HK-2 (cell line): ENCODE measurements at regions not wholly inside any gene's neighbourhood (a gene's known extent, or its start where the extent isn't known, plus 50 kb on each side); places are given as distances from the start of the nearest gene placed in this dataset.

Experiments
- DNase-seq: peaks from one replicate; pipeline ENCODE4 v3.0.0-alpha.2; 2018; ENCODE audit not compliant: unreplicated experiment

DNA sequence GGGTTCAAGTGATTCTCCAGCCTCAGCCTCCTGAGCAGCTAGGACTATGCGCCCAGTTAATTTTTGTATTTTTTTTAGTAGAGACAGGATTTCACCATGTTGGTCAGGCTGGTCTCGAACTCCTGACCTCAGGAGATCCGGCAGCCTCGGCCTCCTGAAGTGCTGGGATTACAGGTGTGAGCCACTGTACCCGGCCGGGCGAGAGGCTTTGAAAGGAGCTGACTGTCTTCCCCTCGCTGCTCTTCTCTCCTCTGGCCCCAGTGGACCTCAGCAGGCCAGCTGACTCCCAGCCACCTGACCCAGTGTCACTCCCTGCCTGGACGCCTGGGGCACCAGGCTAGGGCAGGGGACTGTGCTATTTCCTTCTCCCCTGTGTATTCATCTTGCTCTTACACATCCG is 89.5 kb upstream of the ANKRD55 start:
- no peak for DNase-seq

DNA sequence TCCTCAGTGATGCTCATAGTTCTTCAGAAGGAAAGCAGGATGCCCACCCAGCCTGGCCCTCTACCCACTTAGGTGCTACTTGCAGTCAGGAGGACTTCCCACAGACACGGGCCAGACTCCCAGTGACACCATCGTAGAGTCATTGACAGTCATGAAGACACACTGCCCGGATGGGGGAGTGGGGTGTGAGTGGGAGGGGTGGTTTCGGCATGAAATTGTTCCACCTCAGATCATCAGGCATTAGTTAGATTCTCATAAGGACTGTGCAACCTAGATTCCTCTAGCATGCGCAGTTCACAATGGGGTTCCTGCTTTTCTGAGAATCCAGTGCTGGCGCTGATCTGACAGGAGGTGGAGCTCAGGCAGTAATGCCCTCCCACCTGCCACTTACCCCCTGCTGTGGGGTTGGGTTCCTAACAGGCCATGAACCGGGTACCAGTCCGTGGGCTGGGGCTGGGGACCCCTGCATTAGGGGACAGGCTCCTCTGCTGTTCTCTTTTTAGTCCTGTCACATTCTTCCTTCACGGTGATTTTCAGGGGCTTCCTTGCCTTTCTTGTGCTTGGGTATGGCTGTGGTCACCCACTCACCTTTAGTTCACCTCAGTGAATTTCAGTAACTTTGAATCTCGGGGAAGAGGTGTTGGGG is 88.2 kb upstream of the ANKRD55 start:
- DNase-seq, result no peak

GRCh38 chr5:56320686-56321085 is 87.6 kb upstream of the ANKRD55 start:
- DNase-seq, result no peak

GRCh38 chr5:56319526-56320181 is 86.5 kb upstream of the ANKRD55 start:
- DNase-seq, result no peak

DNA sequence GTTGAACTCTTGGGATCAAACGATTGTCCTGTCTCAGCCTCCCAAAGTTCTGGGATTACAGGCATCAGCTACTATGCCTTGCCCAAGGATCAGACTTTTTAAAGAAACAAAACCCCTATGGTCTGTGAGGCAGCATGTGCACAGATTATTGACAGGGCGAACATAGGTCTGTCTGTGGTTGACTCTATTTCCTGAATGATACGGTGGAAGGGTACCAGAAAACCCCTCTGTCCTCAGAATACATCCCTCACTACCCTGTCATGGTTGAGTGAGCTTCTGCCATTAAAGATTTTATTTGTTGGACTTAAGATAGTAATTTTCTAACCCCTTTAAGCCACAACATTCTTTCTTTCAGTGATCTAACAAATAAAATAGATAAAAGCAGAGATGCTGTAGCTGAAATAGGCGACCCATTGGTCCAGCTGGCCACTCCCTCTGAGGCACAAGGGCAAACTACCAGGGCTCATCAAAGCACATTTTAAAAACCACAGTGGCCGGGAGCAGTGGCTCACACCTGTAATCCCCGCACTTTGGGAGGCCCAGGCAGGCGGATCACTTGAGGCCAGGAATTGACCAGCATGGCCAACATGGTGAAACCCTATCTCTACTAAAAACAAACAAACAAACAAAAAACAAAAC is 84.9 kb upstream of the ANKRD55 start:
- DNase-seq, result no peak

DNA sequence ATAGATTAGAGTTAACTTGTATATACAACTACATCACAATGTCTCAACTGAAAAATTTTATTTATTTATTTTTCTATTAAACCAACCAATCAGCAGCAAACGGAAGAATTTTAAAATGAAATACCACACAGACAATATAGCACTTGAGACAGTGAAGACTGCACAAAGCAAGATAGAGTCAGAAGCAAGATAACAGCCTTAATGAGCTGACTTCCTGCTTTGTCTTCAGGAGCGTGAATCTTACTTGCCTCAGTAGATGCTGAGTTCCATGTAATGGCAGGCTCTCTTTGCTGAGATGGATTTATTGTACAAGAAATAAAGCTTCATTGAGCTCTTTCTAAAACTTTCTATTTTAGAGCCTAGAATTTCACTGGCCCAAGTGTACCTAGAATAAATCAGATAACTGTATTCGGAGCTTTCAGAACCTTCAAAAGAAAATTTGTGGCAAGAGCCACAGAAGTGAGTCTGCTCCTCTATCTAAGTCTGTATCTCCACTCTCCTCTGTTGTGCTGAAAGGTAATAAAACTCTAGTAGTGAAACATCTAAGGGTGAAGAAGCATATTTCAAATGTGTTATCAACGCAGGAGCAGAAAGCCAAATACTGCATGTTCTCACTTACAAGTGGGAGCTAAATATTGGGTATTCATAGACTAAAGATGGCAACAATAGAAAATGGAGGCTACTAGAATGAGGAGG is 83.3 kb upstream of the ANKRD55 start:
- DNase-seq, result no peak

DNA sequence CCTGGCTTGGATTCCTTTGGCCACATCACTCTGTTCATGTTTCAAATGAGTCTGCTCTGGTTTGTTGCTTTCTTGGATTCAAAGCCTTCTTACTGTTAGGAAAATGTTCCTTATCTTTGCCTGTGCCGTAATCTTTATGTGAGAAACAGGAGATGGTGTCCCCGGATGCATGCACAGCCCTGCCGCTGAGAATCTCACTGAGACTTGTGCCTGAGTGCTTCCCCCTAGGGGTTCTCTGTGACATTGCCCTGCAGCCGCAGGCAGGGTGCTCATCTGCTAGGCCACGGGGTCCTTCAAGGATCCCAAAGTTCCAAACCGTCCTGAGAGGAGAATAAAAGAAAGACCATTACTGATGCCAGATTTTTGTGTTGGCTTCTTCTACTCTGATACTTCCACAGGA is 81.4 kb upstream of the ANKRD55 start:
- DNase-seq, result no peak

DNA sequence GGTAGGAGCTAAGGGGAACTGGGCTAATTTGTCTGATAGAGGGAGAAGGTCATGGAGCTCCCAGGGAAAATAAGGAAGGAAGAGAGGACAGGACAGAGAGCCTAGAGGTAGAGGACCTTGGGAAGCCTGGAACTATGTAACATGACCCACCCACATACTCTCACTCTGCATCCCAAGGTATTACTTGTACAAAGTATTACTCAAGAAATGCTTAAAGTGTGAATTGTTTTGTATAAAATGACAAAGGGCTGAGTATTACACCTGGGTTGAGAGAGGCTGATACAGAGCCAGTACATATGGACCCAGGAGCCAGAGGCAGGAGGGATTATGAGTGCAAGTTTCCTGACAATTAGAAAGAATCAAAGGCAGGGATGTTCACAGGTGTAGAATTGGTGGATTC is 80.5 kb upstream of the ANKRD55 start:
- no peak for DNase-seq

GRCh38 chr5:56313004-56313531 is 79.9 kb upstream of the ANKRD55 start:
- no peak for DNase-seq

GRCh38 chr5:56311306-56311905 is 78.3 kb upstream of the ANKRD55 start:
- DNase-seq, result no peak

GRCh38 chr5:56310711-56311204 is 77.6 kb upstream of the ANKRD55 start:
- DNase-seq, result no peak

- no peak for DNase-seq
Observed at GRCh38 chr5:56309262-56309826, 76.2 kb upstream of the ANKRD55 start.

- DNase-seq, result no peak
Observed at GRCh38 chr5:56307714-56308333, 74.7 kb upstream of the ANKRD55 start.

- DNase-seq, result no peak
Observed at GRCh38 chr5:56306433-56307150, 73.5 kb upstream of the ANKRD55 start.

GRCh38 chr5:56305001-56305950 is 72.1 kb upstream of the ANKRD55 start:
- no peak for DNase-seq

DNA sequence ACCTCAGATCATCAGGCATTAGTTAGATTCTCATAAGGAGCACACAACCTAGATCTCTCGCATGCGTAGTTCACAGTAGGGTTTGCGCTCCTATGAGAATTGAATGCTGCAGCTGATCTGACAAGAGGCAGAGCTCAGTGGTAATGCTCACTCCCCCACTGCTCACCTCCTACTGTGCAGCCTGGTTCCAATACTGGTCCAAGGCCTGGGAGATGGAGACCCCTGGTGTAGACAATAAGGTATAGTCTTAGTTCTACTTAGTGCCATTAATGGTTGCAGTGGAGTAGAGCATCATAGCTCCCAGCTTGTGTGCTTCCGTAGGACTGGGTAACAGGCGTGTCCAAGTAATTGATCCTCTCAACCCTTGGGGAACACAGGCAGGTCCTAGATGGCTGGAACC is 70.4 kb upstream of the ANKRD55 start:
- no peak for DNase-seq

GRCh38 chr5:56302027-56302426 is 68.9 kb upstream of the ANKRD55 start:
- no peak for DNase-seq

DNA sequence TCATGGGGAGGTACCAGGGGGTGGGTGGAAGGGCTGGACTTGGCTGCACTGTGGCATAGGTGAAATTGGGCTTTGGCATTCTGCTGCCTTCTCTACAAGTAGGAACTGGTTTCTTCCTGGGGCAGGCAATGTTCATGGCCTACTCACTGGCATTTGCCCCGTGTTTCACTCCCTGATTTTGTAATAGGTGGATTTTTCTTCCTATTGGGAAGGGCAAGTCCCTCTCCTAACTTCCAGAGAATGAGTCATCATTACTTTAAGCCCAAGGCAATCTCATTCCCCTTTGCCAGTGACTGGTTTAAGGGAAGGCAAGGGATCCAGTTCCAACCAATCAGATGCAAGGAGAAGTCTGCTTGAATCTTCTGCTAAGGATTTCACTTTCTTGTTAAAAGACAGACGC is 67.9 kb upstream of the ANKRD55 start:
- DNase-seq, result no peak

DNA sequence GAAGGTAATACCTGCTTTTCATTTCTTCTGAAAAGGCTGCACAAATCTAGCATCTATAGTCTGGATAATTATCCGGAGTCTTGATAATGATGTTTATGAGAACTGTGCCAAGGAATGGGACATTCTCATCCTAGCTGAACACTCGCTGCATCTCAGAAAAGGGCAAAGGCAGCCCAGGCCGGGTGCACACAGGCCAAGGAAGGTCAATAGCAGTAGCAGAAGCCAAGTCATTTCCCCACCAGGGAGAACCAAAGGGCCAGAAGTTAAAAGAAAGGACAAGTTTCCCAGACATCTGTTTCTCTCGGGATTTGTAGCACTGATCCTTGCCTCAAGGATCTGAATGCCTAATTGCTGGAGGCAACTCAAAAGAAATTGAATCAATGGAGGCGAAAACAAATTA is 66.1 kb upstream of the ANKRD55 start:
- no peak for DNase-seq
